HL-60 (cell line): ENCODE measurements at regions not wholly inside any gene's neighbourhood (a gene's known extent, or its start where the extent isn't known, plus 50 kb on each side); places are given as distances from the start of the nearest gene placed in this dataset.

Experiments
- DNase-seq, 2 experiments: peaks; one replicate each; pipeline ENCODE4 v3.0.0-alpha.2; 2010 to 2020; ENCODE audit warnings: low read depth in 1 of 2, low spot score in 1 of 2
- H3K27ac ChIP-seq: fragments of 250-450 bp; sonication (Bioruptor Pico); replicated peaks from 2 replicates; pipeline ENCODE4 v1.5.1; 2020; ENCODE audit warnings: mild to moderate bottlenecking, moderate library complexity
- H3K27me3 ChIP-seq: fragments of 250-450 bp; sonication (Bioruptor Pico); 2 replicates; pipeline ENCODE4 v1.5.1; 2021; ENCODE audit warnings: mild to moderate bottlenecking, moderate library complexity; ENCODE audit not compliant: insufficient read depth, poor library complexity, severe bottlenecking
- H3K4me3 ChIP-seq: replicated peaks from 2 replicates; pipeline ENCODE4 v1.5.1; 2011; ENCODE audit warnings: mild to moderate bottlenecking, control low read depth, low read length; ENCODE audit not compliant: insufficient read depth
- CTCF ChIP-seq: IDR thresholded peaks from one replicate; pipeline ENCODE4 v1.5.1; 2011; ENCODE audit warnings: low read length, control low read depth, inconsistent platforms; ENCODE audit not compliant: insufficient read depth
- GABPA ChIP-seq: IDR thresholded peaks from 2 replicates; pipeline ENCODE4 v1.6.1; 2012; ENCODE audit warnings: low read depth
- POLR2AphosphoS5 ChIP-seq: IDR thresholded peaks from 2 replicates; pipeline ENCODE4 v1.6.1; 2012; ENCODE audit warnings: low read depth
- SPI1 ChIP-seq: IDR thresholded peaks from 2 replicates; pipeline ENCODE4 v1.6.1; 2012; ENCODE audit warnings: low read depth, mild to moderate bottlenecking, borderline replicate concordance
- TF ChIP-seq, protein P1 (sequence below): IDR thresholded peaks from 2 replicates; pipeline ENCODE4 v1.6.1; 2012; ENCODE audit warnings: low read depth; ENCODE audit not compliant: insufficient replicate concordance

GRCh38 chr3:78347176-78347575, 1307.3 kb downstream of the ROBO2 start:
- TF ChIP-seq GABPA: no peak
- TF ChIP-seq CTCF: no peak
- TF ChIP-seq, protein P1, sequence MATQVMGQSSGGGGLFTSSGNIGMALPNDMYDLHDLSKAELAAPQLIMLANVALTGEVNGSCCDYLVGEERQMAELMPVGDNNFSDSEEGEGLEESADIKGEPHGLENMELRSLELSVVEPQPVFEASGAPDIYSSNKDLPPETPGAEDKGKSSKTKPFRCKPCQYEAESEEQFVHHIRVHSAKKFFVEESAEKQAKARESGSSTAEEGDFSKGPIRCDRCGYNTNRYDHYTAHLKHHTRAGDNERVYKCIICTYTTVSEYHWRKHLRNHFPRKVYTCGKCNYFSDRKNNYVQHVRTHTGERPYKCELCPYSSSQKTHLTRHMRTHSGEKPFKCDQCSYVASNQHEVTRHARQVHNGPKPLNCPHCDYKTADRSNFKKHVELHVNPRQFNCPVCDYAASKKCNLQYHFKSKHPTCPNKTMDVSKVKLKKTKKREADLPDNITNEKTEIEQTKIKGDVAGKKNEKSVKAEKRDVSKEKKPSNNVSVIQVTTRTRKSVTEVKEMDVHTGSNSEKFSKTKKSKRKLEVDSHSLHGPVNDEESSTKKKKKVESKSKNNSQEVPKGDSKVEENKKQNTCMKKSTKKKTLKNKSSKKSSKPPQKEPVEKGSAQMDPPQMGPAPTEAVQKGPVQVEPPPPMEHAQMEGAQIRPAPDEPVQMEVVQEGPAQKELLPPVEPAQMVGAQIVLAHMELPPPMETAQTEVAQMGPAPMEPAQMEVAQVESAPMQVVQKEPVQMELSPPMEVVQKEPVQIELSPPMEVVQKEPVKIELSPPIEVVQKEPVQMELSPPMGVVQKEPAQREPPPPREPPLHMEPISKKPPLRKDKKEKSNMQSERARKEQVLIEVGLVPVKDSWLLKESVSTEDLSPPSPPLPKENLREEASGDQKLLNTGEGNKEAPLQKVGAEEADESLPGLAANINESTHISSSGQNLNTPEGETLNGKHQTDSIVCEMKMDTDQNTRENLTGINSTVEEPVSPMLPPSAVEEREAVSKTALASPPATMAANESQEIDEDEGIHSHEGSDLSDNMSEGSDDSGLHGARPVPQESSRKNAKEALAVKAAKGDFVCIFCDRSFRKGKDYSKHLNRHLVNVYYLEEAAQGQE: no peak
- no peak for TF ChIP-seq SPI1
- TF ChIP-seq POLR2AphosphoS5: no peak
- Histone ChIP-seq H3K4me3 (no peak overlapping the region), H3K27me3 (no peaks in the 10 kb centered on the region), H3K27ac (no peak overlapping the region)
- DNase-seq: no peak

- no peak for TF ChIP-seq GABPA
- no peak for TF ChIP-seq CTCF
- no peak for TF ChIP-seq SPI1
- no peak for TF ChIP-seq POLR2AphosphoS5
- TF ChIP-seq, protein P1: no peak
- H3K27me3 ChIP-seq: no peaks in the 10 kb centered on the region
- no peak for DNase-seq
- H3K4me3 ChIP-seq: no peak overlapping the region
- no peak overlapping the region for H3K27ac ChIP-seq
These were observed 1308.8 kb downstream of the ROBO2 start for GRCh38 chr3:78348664-78349063.

DNA sequence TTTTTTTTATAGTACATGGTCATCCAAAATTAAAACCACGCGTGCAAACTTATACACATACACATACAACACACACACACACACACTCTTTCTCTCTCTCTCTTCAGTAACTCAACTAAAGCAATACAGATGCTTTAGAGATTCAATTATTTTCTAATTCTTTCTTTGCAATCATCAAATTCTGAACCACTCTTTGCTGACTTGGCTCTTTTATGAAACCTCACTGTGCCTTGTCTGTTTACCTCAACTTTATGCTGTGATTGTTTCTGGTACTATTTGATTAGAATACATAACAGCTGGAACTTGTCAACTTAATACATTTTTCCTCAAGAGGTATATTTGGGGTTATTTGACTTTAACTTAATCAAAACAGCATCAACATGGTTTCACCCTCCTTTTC, 1309.7 kb downstream of the ROBO2 start:
- TF ChIP-seq, protein P1: no peak
- TF ChIP-seq CTCF (no peak), SPI1 (no peak), POLR2AphosphoS5 (no peak), GABPA (no peak)
- no peak for DNase-seq
- H3K27ac ChIP-seq: no peak overlapping the region
- no peak overlapping the region for H3K4me3 ChIP-seq
- no peaks in the 10 kb centered on the region for H3K27me3 ChIP-seq
